ENCODE measurements at regions not wholly inside any gene's neighbourhood (a gene's known extent, or its start where the extent isn't known, plus 50 kb on each side); places are given as distances from the start of the nearest gene placed in this dataset.

- Histone ChIP-seq H3K27me3 (ENCODE audit: control insufficient read depth, insufficient read depth, low read length) (no peaks in the 10 kb centered on the region), H3K4me1 (ENCODE audit: control insufficient read depth, insufficient read depth, low read length) (peaks cover 18% of the 10 kb centered on the region), H3K36me3 (ENCODE audit: control insufficient read depth, insufficient read depth, low read length) (no peaks in the 10 kb centered on the region), H3K27ac (ENCODE audit: low read length) (no peak overlapping the region), H3K4me3 (ENCODE audit: low read length) (no peak overlapping the region), H3K9me3 (ENCODE audit: control insufficient read depth, low read depth, low read length) (peaks cover 11% of the 10 kb centered on the region)
- peak in 1 of 2 donors; percentile 32 for DNase-seq
- no CpG with 5 or more reads among the region's 6 CpGs for WGBS (ENCODE audit: insufficient coverage, low lambda C conversion rate)
Observed at GRCh38 chr20:51305316-51306052, 237.0 kb downstream of the NFATC2 start.

- Histone ChIP-seq H3K27ac (ENCODE audit: low read length) (no peak overlapping the region), H3K4me1 (ENCODE audit: control insufficient read depth, insufficient read depth, low read length) (peaks cover 9% of the 10 kb centered on the region), H3K9me3 (ENCODE audit: control insufficient read depth, low read depth, low read length) (peaks cover 11% of the 10 kb centered on the region), H3K4me3 (ENCODE audit: low read length) (no peak overlapping the region), H3K27me3 (ENCODE audit: control insufficient read depth, insufficient read depth, low read length) (no peaks in the 10 kb centered on the region), H3K36me3 (ENCODE audit: control insufficient read depth, insufficient read depth, low read length) (no peaks in the 10 kb centered on the region)
- WGBS (ENCODE audit: insufficient coverage, low lambda C conversion rate): 83% methylated on average over 1 of the region's 11 CpGs
- no peak for DNase-seq
Observed at GRCh38 chr20:51303731-51304670, 238.5 kb downstream of the NFATC2 start.

GRCh38 chr20:51301026-51301425 is 241.5 kb downstream of the NFATC2 start:
- Histone ChIP-seq H3K36me3 (ENCODE audit: control insufficient read depth, insufficient read depth, low read length) (no peaks in the 10 kb centered on the region), H3K27me3 (ENCODE audit: control insufficient read depth, insufficient read depth, low read length) (no peaks in the 10 kb centered on the region)
- WGBS (ENCODE audit: insufficient coverage, low lambda C conversion rate): 83% methylated on average over 1 of the region's 4 CpGs

GRCh38 chr20:51300104-51300503 is 242.4 kb downstream of the NFATC2 start:
- Histone ChIP-seq H3K4me3 (ENCODE audit: low read length) (no peak overlapping the region), H3K27ac (ENCODE audit: low read length) (no peak overlapping the region), H3K36me3 (ENCODE audit: control insufficient read depth, insufficient read depth, low read length) (no peaks in the 10 kb centered on the region), H3K27me3 (ENCODE audit: control insufficient read depth, insufficient read depth, low read length) (no peaks in the 10 kb centered on the region), H3K4me1 (ENCODE audit: control insufficient read depth, insufficient read depth, low read length) (no peaks in the 10 kb centered on the region), H3K9me3 (ENCODE audit: control insufficient read depth, low read depth, low read length) (peaks cover 11% of the 10 kb centered on the region)
- no peak for DNase-seq
- WGBS (ENCODE audit: insufficient coverage, low lambda C conversion rate): no CpG with 5 or more reads among the region's 2 CpGs

More at GRCh38 chr20:51301026-51301425, 241.5 kb downstream of the NFATC2 start:
- Histone ChIP-seq H3K4me1 (ENCODE audit: control insufficient read depth, insufficient read depth, low read length) (peaks cover 2% of the 10 kb centered on the region), H3K4me3 (ENCODE audit: low read length) (no peak overlapping the region), H3K27ac (ENCODE audit: low read length) (no peak overlapping the region), H3K9me3 (ENCODE audit: control insufficient read depth, low read depth, low read length) (peaks cover 11% of the 10 kb centered on the region)
- no peak for DNase-seq

- Histone ChIP-seq H3K36me3 (ENCODE audit: control insufficient read depth, insufficient read depth, low read length) (no peaks in the 10 kb centered on the region), H3K4me3 (ENCODE audit: low read length) (no peak overlapping the region), H3K27ac (ENCODE audit: low read length) (no peak overlapping the region), H3K9me3 (ENCODE audit: control insufficient read depth, low read depth, low read length) (peaks cover 11% of the 10 kb centered on the region), H3K4me1 (ENCODE audit: control insufficient read depth, insufficient read depth, low read length) (no peaks in the 10 kb centered on the region), H3K27me3 (ENCODE audit: control insufficient read depth, insufficient read depth, low read length) (no peaks in the 10 kb centered on the region)
- DNase-seq: no peak
- WGBS (ENCODE audit: insufficient coverage, low lambda C conversion rate): no CpG with 5 or more reads among the region's 1 CpG
Observed at GRCh38 chr20:51299413-51299812, 243.1 kb downstream of the NFATC2 start.

GRCh38 chr20:51298141-51298749 is 244.3 kb downstream of the NFATC2 start:
- DNase-seq: no peak
- H3K27me3 ChIP-seq (ENCODE audit: control insufficient read depth, insufficient read depth, low read length): no peaks in the 10 kb centered on the region
- H3K36me3 ChIP-seq (ENCODE audit: control insufficient read depth, insufficient read depth, low read length): no peaks in the 10 kb centered on the region
- WGBS (ENCODE audit: insufficient coverage, low lambda C conversion rate): 67% methylated on average over 1 of the region's 9 CpGs
- no peaks in the 10 kb centered on the region for H3K9me3 ChIP-seq (ENCODE audit: control insufficient read depth, low read depth, low read length)
- H3K4me3 ChIP-seq (ENCODE audit: low read length): no peak overlapping the region
- no peaks in the 10 kb centered on the region for H3K4me1 ChIP-seq (ENCODE audit: control insufficient read depth, insufficient read depth, low read length)
- H3K27ac ChIP-seq (ENCODE audit: low read length): no peak overlapping the region

- H3K4me3 ChIP-seq (ENCODE audit: low read length): no peak overlapping the region
- no peaks in the 10 kb centered on the region for H3K36me3 ChIP-seq (ENCODE audit: control insufficient read depth, insufficient read depth, low read length)
- H3K27me3 ChIP-seq (ENCODE audit: control insufficient read depth, insufficient read depth, low read length): peaks cover 8% of the 10 kb centered on the region
- no peak overlapping the region for H3K27ac ChIP-seq (ENCODE audit: low read length)
- no peaks in the 10 kb centered on the region for H3K9me3 ChIP-seq (ENCODE audit: control insufficient read depth, low read depth, low read length)
- H3K4me1 ChIP-seq (ENCODE audit: control insufficient read depth, insufficient read depth, low read length): no peaks in the 10 kb centered on the region
- WGBS (ENCODE audit: insufficient coverage, low lambda C conversion rate): no CpG with 5 or more reads among the region's 5 CpGs
- no peak for DNase-seq
Observed at GRCh38 chr20:51287628-51288413, 254.7 kb downstream of the NFATC2 start.

- no peak overlapping the region for H3K4me3 ChIP-seq (ENCODE audit: low read length)
- no peak for DNase-seq
- H3K27ac ChIP-seq (ENCODE audit: low read length): no peak overlapping the region
- H3K27me3 ChIP-seq (ENCODE audit: control insufficient read depth, insufficient read depth, low read length): peaks cover 8% of the 10 kb centered on the region
- WGBS (ENCODE audit: insufficient coverage, low lambda C conversion rate): 80% methylated on average over 1 of the region's 1 CpG
- no peaks in the 10 kb centered on the region for H3K9me3 ChIP-seq (ENCODE audit: control insufficient read depth, low read depth, low read length)
- H3K36me3 ChIP-seq (ENCODE audit: control insufficient read depth, insufficient read depth, low read length): no peaks in the 10 kb centered on the region
- H3K4me1 ChIP-seq (ENCODE audit: control insufficient read depth, insufficient read depth, low read length): no peaks in the 10 kb centered on the region
Observed at GRCh38 chr20:51286758-51287157, 255.8 kb downstream of the NFATC2 start.

GRCh38 chr20:51285684-51286083 is 256.8 kb downstream of the NFATC2 start:
- H3K4me1 ChIP-seq (ENCODE audit: control insufficient read depth, insufficient read depth, low read length): no peaks in the 10 kb centered on the region
- H3K4me3 ChIP-seq (ENCODE audit: low read length): no peak overlapping the region
- no peaks in the 10 kb centered on the region for H3K36me3 ChIP-seq (ENCODE audit: control insufficient read depth, insufficient read depth, low read length)
- H3K27ac ChIP-seq (ENCODE audit: low read length): no peak overlapping the region
- no CpG with 5 or more reads among the region's 4 CpGs for WGBS (ENCODE audit: insufficient coverage, low lambda C conversion rate)
- peaks cover 8% of the 10 kb centered on the region for H3K27me3 ChIP-seq (ENCODE audit: control insufficient read depth, insufficient read depth, low read length)
- H3K9me3 ChIP-seq (ENCODE audit: control insufficient read depth, low read depth, low read length): no peaks in the 10 kb centered on the region
- DNase-seq: no peak

GRCh38 chr20:51284871-51285270 is 257.6 kb downstream of the NFATC2 start:
- H3K4me1 ChIP-seq (ENCODE audit: control insufficient read depth, insufficient read depth, low read length): no peaks in the 10 kb centered on the region
- no peak overlapping the region for H3K4me3 ChIP-seq (ENCODE audit: low read length)
- peaks cover 7% of the 10 kb centered on the region for H3K27me3 ChIP-seq (ENCODE audit: control insufficient read depth, insufficient read depth, low read length)
- WGBS (ENCODE audit: insufficient coverage, low lambda C conversion rate): no CpG with 5 or more reads among the region's 6 CpGs
- DNase-seq: no peak
- H3K9me3 ChIP-seq (ENCODE audit: control insufficient read depth, low read depth, low read length): no peaks in the 10 kb centered on the region
- H3K36me3 ChIP-seq (ENCODE audit: control insufficient read depth, insufficient read depth, low read length): no peaks in the 10 kb centered on the region
- H3K27ac ChIP-seq (ENCODE audit: low read length): no peak overlapping the region
